ENCODE measurements at regions not wholly inside any gene's neighbourhood (a gene's known extent, or its start where the extent isn't known, plus 50 kb on each side); places are given as distances from the start of the nearest gene placed in this dataset.

- DNase-seq = peak; percentile 59
Measured at GRCh38 chr2:240348522-240348921, 86.9 kb upstream of the GPC1 start.

DNA sequence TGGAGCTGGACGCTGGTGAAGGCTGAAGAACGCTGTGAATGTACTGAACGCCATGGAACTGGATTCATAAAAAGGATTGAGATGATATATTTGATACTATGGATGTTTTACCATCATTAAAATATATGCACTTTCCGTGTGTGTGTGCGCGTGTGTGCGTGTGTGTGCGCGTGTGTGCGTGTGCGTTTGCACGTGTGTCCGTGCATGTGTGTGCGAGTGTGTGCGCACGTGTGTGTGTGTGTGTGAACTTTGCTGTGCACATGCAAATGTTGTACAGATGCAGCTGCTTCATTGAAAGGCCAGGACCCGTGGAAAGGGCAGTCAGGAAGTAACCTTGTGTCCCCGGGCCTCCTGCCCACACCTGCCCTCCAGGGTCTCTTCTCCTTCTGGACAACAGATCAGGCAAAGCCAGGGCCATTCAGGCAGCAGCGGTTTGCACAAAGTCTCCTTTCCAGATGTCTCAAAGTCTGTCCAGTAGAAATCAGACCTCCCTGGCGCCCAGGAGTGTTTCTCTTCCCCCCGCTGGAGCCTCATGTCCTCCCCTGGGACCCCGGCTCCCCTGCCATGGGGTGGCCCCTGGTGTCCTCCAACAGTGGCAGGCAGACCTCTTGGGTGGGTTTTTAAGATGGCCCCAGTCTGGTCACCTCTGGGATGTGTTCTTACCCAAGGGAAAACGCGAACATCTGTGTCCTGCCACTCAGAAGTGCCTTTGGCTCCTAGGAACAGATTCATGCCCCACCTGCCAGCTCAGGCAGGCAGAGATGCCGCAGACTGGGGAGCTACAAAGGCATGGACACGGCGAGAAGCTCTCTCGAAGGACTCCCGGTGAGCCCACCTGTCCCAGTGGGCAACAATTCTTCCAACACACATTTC, 86.1 kb upstream of the GPC1 start:
- no peak for DNase-seq

GRCh38 chr2:240350006-240350355, 85.5 kb upstream of the GPC1 start:
- DNase-seq = no peak

GRCh38 chr2:240350696-240351087, 84.8 kb upstream of the GPC1 start:
- no peak for DNase-seq

DNA sequence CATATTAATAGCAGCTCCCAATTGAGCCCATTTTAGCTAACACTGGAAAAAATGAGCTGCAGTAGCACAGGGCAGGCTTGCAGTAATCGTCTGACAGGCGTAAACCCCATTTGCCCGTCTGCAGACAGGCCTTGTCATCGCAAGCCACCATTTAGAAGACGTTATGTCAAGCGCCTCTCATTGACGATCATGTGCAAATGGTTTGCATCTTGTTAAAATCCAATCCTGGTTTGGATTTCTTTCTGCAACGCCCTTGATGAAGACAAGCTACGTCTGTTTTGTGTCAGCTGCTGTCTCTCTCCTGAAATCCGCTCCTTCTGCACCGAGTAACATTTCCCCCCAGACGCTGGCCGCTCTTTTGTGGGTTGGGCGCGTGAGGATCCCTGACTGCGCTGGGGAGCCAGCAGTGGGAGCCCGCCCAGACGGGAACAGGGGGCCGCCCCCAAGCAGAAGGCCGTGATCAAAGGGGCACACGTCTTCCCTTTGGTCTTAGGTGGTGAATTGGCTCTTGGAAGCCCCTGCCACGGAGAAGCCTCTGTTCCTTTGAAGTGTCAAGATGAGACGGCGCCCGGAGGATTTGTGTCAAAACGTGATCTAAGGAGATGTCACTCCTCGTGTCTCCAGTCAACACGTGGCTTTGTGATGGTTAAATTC, 84.2 kb upstream of the GPC1 start:
- DNase-seq = no peak

DNA sequence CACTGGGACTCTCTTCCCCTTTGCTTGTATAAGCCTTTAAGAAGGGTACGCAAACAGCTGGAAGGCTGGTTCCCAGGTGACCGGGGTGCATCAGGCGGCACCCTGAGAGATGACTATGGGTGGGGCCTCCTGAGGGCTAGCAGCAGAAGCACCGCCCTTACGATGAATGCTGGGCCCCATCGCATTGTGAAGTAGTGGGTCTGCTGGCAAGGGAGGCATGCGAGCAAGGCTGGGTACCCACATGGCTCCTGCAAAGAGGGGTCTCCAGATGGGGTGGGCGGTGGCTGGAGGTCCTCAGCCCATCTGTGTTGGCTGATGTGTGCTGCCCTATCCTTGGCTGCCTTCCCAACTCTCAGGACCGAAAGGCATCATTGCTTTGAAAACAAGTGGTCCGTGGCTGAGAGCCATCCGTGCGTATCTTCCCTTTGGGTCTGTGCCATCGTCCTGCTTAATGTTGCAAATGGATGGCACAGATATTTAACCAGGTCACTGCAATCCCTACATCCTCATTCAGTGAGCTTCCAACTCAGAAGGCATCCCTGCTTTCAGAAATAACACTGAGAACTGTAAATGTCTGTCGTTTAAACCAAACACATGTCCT, 83.5 kb upstream of the GPC1 start:
- peak; percentile 70 for DNase-seq

DNA sequence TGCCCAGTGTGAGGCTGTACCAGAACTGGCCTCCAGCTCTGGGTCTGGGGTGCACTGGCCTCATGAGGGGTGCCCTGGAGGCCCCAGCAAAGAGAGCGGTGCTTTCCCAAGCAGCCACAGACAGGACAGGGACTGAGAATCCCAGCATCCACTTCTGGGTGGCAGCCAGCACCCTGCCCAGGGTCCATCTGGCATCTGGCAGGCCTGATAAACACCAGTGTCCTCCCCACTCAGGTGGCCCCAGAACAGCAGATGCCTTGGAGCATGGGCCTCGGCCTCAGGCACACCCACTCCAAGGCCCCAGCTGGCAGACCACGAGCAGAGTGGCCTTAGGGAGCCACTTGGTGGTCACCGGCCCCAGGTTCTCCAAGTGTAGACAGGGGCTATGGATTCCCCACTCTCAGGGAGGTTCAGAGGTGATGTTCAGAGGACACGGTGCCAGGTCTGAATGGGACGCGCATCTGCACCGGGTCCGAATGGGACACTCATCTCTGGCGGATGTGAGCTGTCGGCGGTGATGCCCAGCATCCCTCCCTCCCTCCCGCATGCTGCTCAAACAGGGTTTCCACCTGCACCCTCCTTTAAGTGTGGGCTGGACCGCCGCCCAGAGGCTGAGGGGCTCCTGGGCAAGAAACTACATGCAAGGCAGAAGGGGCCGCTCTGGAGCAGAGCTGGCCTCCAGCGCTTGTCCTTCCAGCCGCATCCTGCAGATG, 82.2 kb upstream of the GPC1 start:
- DNase-seq = no peak

- DNase-seq = no peak
Measured at GRCh38 chr2:240353944-240354343, 81.5 kb upstream of the GPC1 start.

DNA sequence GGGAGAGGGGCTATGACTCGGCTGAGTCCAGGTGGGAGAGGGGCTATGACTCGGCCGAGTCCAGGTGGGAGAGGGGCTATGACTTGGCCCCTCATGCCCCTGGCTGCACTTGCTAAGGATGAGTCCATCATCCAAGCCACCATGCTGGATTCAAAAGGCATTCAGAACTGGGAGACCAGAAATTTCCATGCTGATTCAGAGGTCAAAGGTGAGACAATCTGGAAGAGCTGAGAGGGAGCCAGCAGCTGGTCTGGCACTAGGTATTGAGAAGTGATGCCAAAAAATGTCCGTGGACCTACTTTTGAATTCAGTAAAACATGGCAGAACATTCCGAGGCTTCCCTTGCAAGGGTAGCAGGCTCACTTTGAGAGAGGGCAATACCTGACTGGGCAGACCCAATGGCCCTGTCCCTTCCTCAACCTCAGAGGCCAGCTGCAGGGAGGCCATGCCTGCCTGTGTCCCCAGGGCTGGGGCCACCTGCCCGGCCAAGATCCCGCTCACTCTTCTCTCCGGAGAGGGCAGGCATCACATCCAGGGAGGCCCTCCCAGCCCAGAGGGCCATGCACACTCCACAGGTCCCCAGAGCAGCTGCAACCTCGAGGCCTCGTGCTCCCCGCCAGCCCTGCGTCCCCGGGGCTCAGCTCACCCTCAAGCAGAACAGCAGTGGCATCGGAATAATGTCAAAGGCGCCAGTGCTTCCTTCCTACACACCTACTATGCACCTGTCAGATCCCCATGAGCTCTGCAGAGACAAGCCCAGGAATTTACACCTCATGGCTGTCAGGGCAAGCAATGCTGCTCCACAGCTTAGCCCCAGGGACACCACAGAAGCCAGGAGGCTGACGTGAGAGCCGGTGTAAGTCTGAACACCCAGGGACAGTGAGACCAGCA, 80.2 kb upstream of the GPC1 start:
- no peak for DNase-seq

- DNase-seq = no peak
Measured at GRCh38 chr2:240355962-240356361, 79.5 kb upstream of the GPC1 start.

DNA sequence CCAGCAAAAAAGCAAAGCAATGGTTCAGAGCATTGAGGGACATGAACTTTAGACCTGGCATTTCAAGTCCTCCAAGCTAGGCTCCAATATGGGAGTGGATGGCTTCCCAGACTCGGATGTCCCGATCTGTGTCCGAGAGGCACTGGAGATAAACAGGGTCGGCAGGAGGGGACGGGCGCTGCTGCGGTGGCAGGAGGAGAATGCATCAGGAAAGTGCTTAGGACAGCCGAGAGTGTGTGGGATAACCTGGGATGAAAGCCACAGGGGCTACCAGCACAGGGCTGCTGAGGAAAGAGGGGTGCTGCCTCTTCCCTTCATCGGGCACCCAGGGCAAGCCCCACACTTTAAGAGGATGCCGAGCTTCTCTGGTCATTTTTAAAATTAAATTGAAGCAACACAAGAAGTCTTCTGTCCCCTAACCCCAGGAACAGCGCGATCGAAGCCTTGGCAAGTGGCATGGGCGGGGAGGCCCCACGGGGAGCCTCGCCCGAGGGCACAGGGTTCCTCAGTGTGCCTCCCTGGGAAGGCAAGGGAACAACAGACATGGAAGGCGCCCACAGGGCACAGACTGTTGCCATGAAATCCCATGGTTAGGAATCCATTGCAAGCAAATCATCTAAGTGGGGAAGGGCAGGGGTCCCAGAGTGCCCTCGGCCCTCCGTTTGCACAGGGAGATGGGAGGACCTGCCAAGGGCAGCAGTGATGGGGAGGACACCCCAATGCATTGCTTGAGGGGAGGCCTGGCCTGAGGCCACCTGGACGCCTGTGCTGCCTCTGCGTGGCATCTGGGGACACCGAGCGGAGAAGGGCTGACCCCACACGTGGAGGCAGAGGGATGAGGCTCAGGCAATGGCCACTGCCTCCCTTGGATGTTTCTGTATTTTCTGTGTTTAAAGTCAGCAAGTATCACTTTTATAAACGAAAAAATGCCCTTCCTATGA, 78.5 kb upstream of the GPC1 start:
- DNase-seq = no peak

GRCh38 chr2:240357641-240358012, 77.8 kb upstream of the GPC1 start:
- DNase-seq = no peak

DNA sequence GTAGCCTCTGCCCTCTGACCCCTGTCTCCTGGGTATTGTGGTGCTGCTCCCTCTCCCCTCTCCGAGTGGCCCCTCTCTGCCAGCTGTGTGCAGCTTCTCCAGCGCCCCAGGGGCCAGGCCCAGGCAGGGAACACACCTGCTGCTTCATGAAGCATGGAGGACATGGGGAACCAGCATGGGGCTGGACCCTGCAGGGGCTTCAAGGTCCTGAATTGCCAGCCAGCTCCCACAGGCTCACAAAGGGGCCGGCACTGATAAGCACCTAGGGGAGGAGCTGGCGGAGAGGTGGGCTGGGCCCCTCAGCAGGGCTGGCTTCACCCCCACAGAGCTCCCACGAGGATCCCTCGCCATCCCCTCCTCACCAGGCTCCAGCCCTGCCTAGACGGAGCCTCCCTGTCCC, 77.4 kb upstream of the GPC1 start:
- no peak for DNase-seq

- no peak for DNase-seq
Measured at GRCh38 chr2:240358821-240359397, 76.6 kb upstream of the GPC1 start.

- no peak for DNase-seq
Measured at GRCh38 chr2:240359695-240360094, 75.8 kb upstream of the GPC1 start.

GRCh38 chr2:240360645-240361475, 74.6 kb upstream of the GPC1 start:
- DNase-seq = no peak

- DNase-seq = no peak
Measured at GRCh38 chr2:240362216-240362755, 73.2 kb upstream of the GPC1 start.

DNA sequence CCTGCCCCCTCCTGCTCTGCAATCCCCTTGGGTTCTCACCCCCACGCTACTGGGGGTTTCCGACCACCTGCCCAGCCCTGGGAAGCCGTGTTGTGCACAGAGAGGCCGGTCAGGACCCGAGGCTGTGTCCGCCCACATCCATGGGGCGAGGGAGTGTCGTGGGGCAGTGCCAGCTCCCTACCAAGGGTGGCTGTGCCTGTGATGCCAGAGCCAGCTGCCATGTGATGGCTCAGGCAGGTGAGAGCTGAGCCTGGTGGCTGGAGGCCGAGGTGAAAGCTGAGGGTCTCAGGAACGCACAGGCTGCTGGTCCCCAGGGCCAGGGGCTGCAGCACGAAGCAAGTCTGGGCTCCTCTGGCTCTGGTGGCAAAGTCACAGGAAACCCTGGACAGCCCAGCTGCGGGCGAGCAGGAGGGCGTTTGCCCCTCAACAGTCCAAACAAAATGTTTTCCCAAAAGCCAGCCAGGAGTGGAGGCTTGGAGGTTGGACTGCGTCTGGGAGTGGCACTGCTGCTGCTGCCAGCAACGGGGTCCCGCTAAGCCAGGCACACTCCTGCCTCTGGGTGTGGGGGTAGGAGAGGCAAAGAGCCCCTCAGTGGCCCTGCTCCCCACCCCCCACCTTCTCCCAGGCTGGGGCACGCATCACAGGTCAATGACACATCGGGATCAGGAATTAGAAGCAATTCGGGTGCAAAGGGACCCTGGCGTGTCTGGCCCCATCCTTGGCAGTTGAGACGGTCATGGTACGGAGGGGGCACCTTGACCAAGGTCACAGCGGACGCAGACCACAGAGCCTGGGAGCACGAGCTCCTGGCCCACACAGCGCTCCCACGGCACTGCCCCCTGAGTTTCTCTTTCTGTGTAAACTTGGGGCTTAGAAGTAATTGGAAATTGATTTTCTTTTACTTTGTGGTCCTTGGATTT, 72.4 kb upstream of the GPC1 start:
- DNase-seq = no peak

Measured in NCI-H2029 (cell line).